ENCODE measurements at regions not wholly inside any gene's neighbourhood (a gene's known extent, or its start where the extent isn't known, plus 50 kb on each side); places are given as distances from the start of the nearest gene placed in this dataset.

- no peak overlapping the region for H3K9ac ChIP-seq (ENCODE audit: low read depth in 2 of 2, low read length in 2 of 2)
- no peak for TF ChIP-seq CTCF (IDR thresholded peaks at IDR 0.05)
- H3K27ac ChIP-seq, result no peak overlapping the region
- H3K27me3 ChIP-seq, result no peaks in the 10 kb centered on the region
- H3K4me1 ChIP-seq, result no peaks in the 10 kb centered on the region
- H3K4me3 ChIP-seq, result no peak overlapping the region
- no peaks in the 10 kb centered on the region for H3K36me3 ChIP-seq
- no peaks in the 10 kb centered on the region for H3K9me3 ChIP-seq
- intact Hi-C loops (cut with DNase I), result no loop called here
- peak; percentile 11 for DNase-seq
These were observed 163.7 kb downstream of the DLL1 start for GRCh38 chr6:170127151-170127550.

- H3K4me3 ChIP-seq, result no peak overlapping the region
- peak; percentile 9 for DNase-seq
- no peaks in the 10 kb centered on the region for H3K9me3 ChIP-seq
- no peaks in the 10 kb centered on the region for H3K4me1 ChIP-seq
- intact Hi-C loops (cut with DNase I), result no loop called here
- H3K36me3 ChIP-seq, result no peaks in the 10 kb centered on the region
- H3K27me3 ChIP-seq, result no peaks in the 10 kb centered on the region
- H3K9ac ChIP-seq (ENCODE audit: low read depth in 2 of 2, low read length in 2 of 2), result no peak overlapping the region
- no peak for TF ChIP-seq CTCF (IDR thresholded peaks at IDR 0.05)
- no peak overlapping the region for H3K27ac ChIP-seq
These were observed 165.2 kb downstream of the DLL1 start for GRCh38 chr6:170125456-170126300.

- Histone ChIP-seq H3K4me1 (no peaks in the 10 kb centered on the region), H3K9ac (ENCODE audit: low read depth in 2 of 2, low read length in 2 of 2) (no peak overlapping the region), H3K4me3 (no peak overlapping the region), H3K27me3 (no peaks in the 10 kb centered on the region), H3K36me3 (no peaks in the 10 kb centered on the region), H3K27ac (no peak overlapping the region), H3K9me3 (no peaks in the 10 kb centered on the region)
- DNase-seq, result peak; percentile 25
- no peak for TF ChIP-seq CTCF (IDR thresholded peaks at IDR 0.05)
- intact Hi-C loops (cut with DNase I), result no loop called here
These were observed 166.0 kb downstream of the DLL1 start for GRCh38 chr6:170124836-170125235.

- intact Hi-C loops (cut with DNase I), result no loop called here
- TF ChIP-seq CTCF (IDR thresholded peaks at IDR 0.05), result no peak
- H3K4me3 ChIP-seq, result no peak overlapping the region
- no peak overlapping the region for H3K27ac ChIP-seq
- no peaks in the 10 kb centered on the region for H3K36me3 ChIP-seq
- H3K4me1 ChIP-seq, result no peaks in the 10 kb centered on the region
- no peaks in the 10 kb centered on the region for H3K9me3 ChIP-seq
- DNase-seq, result peak; percentile 8
- H3K9ac ChIP-seq (ENCODE audit: low read depth in 2 of 2, low read length in 2 of 2), result no peak overlapping the region
- no peaks in the 10 kb centered on the region for H3K27me3 ChIP-seq
These were observed 166.7 kb downstream of the DLL1 start for GRCh38 chr6:170124150-170124549.

- DNase-seq, result peak; percentile 4
- H3K27ac ChIP-seq, result no peak overlapping the region
- no peaks in the 10 kb centered on the region for H3K27me3 ChIP-seq
- intact Hi-C loops (cut with DNase I), result no loop called here
- TF ChIP-seq CTCF (IDR thresholded peaks at IDR 0.05), result no peak
- no peak overlapping the region for H3K4me3 ChIP-seq
- no peaks in the 10 kb centered on the region for H3K4me1 ChIP-seq
- H3K9me3 ChIP-seq, result no peaks in the 10 kb centered on the region
- H3K36me3 ChIP-seq, result no peaks in the 10 kb centered on the region
- no peak overlapping the region for H3K9ac ChIP-seq (ENCODE audit: low read depth in 2 of 2, low read length in 2 of 2)
These were observed 168.2 kb downstream of the DLL1 start for GRCh38 chr6:170122651-170123050.

Data from colonic mucosa (tissue), 4 donors.